Daoy (cell line): ENCODE measurements at regions not wholly inside any gene's neighbourhood (a gene's known extent, or its start where the extent isn't known, plus 50 kb on each side); places are given as distances from the start of the nearest gene placed in this dataset.
"Not testable (repeated sequence)": the region's sequence is repeated elsewhere in the genome, so short reads cannot be mapped to it uniquely, and the experiment has no call there.

ENCODE experiments used
- DNase-seq: peaks from one replicate; pipeline ENCODE4 v3.0.0-alpha.2; 2015; ENCODE audit warnings: low read depth

- peak; percentile 88 for DNase-seq
Measured at GRCh38 chr1:115182012-115182715, 92.9 kb upstream of the TSPAN2 start.

GRCh38 chr1:115181231-115181630, 91.9 kb upstream of the TSPAN2 start:
- DNase-seq: no peak

DNA sequence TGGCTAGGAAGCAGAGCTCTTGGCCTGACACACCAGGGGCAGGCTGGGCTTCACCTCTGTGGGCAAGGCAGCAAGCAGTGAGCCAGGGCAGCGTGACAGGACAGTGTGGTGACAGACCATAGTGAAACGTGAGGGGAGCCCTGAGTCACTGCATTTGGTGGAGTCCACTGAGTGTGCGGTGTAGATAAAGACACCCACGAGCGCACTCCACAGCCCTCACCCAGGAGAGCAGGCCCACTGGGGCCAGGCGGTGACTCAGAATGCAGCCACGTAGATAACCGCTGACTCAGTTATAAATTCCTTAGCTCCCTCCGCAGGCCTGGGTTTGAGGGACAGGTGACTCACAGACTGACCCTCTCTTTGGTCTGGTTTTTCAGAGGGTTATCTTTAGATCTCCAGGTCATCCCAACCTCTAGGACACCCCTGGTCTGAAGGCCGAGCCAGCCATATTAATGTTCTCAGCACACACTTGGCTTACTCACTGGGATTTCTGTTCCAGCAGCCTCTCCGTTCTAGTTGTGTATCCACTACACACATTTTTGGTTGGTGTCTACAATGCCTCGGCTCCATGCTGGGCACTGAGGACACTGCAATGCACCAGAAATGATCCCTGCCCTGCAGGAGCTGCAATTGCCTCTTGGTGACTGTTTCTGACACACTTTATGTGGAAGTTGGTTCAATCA, 90.2 kb upstream of the TSPAN2 start:
- DNase-seq: peak; percentile 98

GRCh38 chr1:115176189-115176588, 86.9 kb upstream of the TSPAN2 start:
- DNase-seq: no peak

GRCh38 chr1:115175596-115175995, 86.3 kb upstream of the TSPAN2 start:
- DNase-seq: no peak

DNA sequence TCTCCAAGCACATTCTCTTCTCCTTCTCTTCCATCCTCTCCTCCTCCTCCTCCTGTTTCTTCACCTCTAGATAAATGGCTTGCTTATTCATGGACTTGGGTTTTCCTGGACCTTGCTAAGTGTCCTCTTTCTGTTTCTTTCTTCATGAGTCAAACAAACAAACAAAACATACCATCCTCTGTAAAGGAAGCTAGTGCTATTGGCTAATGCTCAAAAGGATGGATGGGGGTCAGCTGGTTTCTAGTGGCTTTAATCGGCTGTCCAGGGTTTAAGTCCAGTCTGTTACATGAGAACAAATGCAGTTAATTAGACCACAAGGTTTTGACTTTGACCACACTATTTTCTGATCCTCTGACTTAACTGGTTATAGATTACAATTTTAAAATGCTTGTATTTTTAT, 83.8 kb upstream of the TSPAN2 start:
- no peak for DNase-seq

GRCh38 chr1:115172270-115172669, 83.0 kb upstream of the TSPAN2 start:
- no peak for DNase-seq

- no peak for DNase-seq
Measured at GRCh38 chr1:115170961-115171392, 81.7 kb upstream of the TSPAN2 start.

GRCh38 chr1:115170377-115170776, 81.1 kb upstream of the TSPAN2 start:
- no peak for DNase-seq

DNA sequence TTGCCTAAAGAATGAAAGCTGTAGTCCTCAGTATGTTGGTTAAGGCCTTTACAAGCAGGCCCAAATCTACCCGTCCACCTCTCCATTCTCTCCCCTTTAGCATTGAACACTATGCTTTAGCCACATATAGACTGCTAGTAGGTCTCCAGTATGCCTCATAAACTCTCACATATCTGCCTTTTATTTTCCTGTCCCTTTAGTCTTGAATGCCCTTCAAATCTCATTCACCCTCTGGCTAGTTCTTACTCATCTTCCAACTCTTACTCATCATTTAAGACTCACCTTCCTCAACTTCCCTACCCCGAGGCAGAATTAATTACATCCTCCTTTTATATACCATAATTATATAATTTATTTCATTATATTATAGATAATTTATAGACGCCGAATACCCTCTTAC, 78.7 kb upstream of the TSPAN2 start:
- DNase-seq: peak; percentile 46

- DNase-seq: peak; percentile 39
Measured at GRCh38 chr1:115166531-115167091, 77.3 kb upstream of the TSPAN2 start.

- no peak for DNase-seq
Measured at GRCh38 chr1:115165776-115166175, 76.5 kb upstream of the TSPAN2 start.

- DNase-seq: no peak
Measured at GRCh38 chr1:115164940-115165705, 75.8 kb upstream of the TSPAN2 start.

GRCh38 chr1:115164484-115164883, 75.2 kb upstream of the TSPAN2 start:
- no peak for DNase-seq

GRCh38 chr1:115160728-115161127, 71.4 kb upstream of the TSPAN2 start:
- no peak for DNase-seq

DNA sequence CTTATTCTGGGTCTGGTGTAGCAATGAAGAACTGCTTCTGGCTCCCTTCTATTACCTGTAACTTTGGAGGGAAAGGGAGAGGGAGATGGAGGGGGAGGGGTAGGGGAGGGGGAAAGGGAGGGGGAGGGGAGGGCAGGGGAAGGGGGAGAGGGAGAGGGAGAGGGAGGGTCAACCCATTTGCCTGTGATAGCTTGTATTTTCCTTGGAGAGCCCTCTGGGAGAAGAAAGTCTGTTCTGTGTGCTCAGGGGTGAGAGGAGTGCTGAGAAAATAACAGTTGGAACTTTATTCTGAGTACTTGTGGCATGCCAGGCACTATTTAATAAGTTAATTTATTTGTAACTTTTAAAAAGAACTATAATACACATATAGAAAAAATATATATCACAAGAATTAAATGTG, 70.7 kb upstream of the TSPAN2 start:
- no peak for DNase-seq

GRCh38 chr1:115158181-115158580, 68.9 kb upstream of the TSPAN2 start:
- no peak for DNase-seq

DNA sequence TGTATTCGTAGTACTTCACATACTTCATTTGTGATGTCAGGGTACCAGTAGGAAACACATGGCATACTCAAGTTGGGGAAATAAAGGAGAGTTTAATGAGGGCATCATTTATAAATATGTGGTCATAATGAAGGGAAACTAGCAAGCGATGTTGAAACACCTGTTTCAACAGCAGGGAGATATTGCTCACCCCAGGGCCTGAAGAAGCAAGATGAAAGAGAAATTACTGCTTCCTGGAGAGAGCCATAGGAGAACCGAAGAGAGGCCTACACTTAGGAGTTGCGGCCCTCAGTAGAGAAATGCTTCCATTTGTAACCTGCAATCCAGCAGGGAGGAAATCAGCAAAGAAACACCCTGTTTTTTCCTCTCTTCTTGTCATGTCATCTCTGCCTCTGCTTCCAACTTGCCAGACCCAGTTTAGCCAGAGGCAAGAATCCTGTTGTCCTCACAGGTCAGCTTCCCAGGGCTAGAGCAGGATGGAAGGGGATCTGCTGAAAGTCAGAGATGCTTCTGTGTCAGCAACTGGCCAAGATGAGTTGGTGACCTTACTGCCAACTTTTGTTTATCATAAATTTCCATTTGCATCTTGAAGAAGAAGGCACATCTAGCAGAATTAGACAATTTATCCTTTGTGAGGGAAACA, 67.6 kb upstream of the TSPAN2 start:
- no peak for DNase-seq

GRCh38 chr1:115153966-115154557, 64.8 kb upstream of the TSPAN2 start:
- no peak for DNase-seq

DNA sequence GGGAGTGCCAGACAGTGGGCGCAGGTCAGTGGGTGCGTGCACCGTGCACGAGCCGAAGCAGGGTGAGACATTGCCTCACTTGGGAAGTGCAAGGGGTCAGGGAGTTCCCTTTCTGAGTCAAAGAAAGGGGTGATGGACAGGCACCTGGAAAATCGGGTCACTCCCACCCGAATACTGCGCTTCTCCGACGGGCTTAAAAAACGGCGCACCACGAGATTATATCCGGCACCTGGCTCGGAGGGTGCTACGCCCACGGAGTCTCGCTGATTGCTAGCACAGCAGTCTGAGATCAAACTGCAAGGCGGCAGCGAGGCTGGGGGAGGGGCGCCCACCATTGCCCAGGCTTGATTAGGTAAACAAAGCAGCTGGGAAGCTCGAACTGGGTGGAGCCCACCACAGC, 58.6 kb upstream of the TSPAN2 start:
- DNase-seq: not testable (repeated sequence)

DNA sequence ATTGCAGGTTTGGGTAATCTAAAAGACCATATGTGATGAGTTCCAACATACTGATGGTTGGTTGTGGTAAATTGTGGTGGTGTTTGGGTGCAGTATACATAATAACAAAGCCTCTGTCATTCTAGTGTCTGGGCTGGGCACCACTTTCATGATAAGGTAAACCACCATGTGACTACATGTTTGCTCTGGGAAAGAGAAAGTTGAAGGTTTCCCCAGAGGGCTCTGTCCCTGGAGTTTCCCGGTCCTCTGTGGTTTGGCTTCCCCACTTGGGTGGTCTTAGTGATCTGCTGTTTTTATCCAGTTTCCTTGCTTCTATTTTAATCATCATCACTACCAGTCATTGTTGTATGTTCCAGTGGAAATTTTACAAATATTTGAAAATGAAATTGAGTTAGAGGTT, 55.9 kb upstream of the TSPAN2 start:
- peak; percentile 55 for DNase-seq

GRCh38 chr1:115144176-115144575, 54.9 kb upstream of the TSPAN2 start:
- DNase-seq: no peak
